IMR-90 (cell line): ENCODE measurements at regions not wholly inside any gene's neighbourhood (a gene's known extent, or its start where the extent isn't known, plus 50 kb on each side); places are given as distances from the start of the nearest gene placed in this dataset.

Experiments used
- ATAC-seq: fragments of 200-7000 bp; cut with Tn5 transposase; 2 replicates; pipeline ENCODE4 v1.9.1; 2020; ENCODE audit warnings: low read depth, mild to moderate bottlenecking, moderate library complexity
- BruUV-seq: library from RNA; stranded (reverse); fragments of 400-500 nt; replicated peaks from 2 replicates; lab custom pipeline; 2021; lab: Mats Ljungman, UMichigan
- CTCF ChIA-PET: fragments of 300-600 bp; formaldehyde crosslinking; extraction: SDS; loops from one replicate; lab custom pipeline; 2021; ENCODE audit warnings: antibody characterized with exemption; lab: Yijun Ruan, JAX
- POLR2A ChIA-PET: fragments of 300-600 bp; sonication (Branson Sonifier 250); formaldehyde crosslinking; loops from one replicate; lab custom pipeline; 2022; ENCODE audit warnings: antibody characterized with exemption; ENCODE audit not compliant: unreplicated experiment; lab: Charles Lee
- DNase-seq: peaks from one replicate; pipeline ENCODE4 v3.0.0; 2013
- H2AFZ ChIP-seq: replicated peaks from 2 replicates; pipeline ENCODE3; 2013; ENCODE audit warnings: low read length, mild to moderate bottlenecking; ENCODE audit not compliant: poor library complexity
- H2AK5ac ChIP-seq: 2 replicates; pipeline ENCODE4 v1.6.1; 2013; ENCODE audit warnings: low read depth, low read length, inconsistent platforms
- H2AK9ac ChIP-seq: replicated peaks from 2 replicates; pipeline ENCODE3; 2013; ENCODE audit warnings: mild to moderate bottlenecking, low read depth, low read length, moderate library complexity; ENCODE audit not compliant: poor library complexity
- H2BK120ac ChIP-seq: 2 replicates; pipeline ENCODE4 v1.6.1; 2013; ENCODE audit warnings: low read depth, low read length, inconsistent platforms
- H2BK15ac ChIP-seq: 3 replicates; pipeline ENCODE4 v1.6.1; 2013; ENCODE audit warnings: low read depth, low read length, inconsistent platforms
- H2BK20ac ChIP-seq: 2 replicates; pipeline ENCODE4 v1.6.1; 2013; ENCODE audit warnings: low read depth, mild to moderate bottlenecking, inconsistent platforms, low read length, moderate library complexity
- H2BK5ac ChIP-seq: 2 replicates; pipeline ENCODE4 v1.6.1; 2013; ENCODE audit warnings: mild to moderate bottlenecking, low read depth, low read length, inconsistent platforms; ENCODE audit not compliant: poor library complexity, severe bottlenecking
- H3K14ac ChIP-seq: replicated peaks from 2 replicates; pipeline ENCODE4 v1.6.1; 2013; ENCODE audit warnings: low read depth, low read length, inconsistent platforms
- H3K18ac ChIP-seq: 2 replicates; pipeline ENCODE4 v1.6.1; 2013; ENCODE audit warnings: low read depth, low read length, control low read depth
- H3K23ac ChIP-seq: 2 replicates; pipeline ENCODE4 v1.6.1; 2013; ENCODE audit warnings: low read depth, low read length, inconsistent platforms
- H3K27ac ChIP-seq: 2 replicates; pipeline ENCODE4 v1.5.1; 2013; ENCODE audit warnings: mild to moderate bottlenecking, control low read depth, low read length; ENCODE audit not compliant: insufficient read depth
- H3K27me3 ChIP-seq: 2 replicates; pipeline ENCODE4 v1.6.1; 2013; ENCODE audit warnings: low read length; ENCODE audit not compliant: control insufficient read depth, insufficient read depth
- H3K36me3 ChIP-seq: 2 replicates; pipeline ENCODE4 v1.6.1; 2013; ENCODE audit warnings: low read length, mixed read lengths; ENCODE audit not compliant: control insufficient read depth, insufficient read depth
- H3K4ac ChIP-seq: 2 replicates; pipeline ENCODE4 v1.6.1; 2013; ENCODE audit warnings: low read depth, low read length, inconsistent platforms
- H3K4me1 ChIP-seq: 2 replicates; pipeline ENCODE4 v1.6.1; 2013; ENCODE audit warnings: low read length, mixed read lengths; ENCODE audit not compliant: control insufficient read depth, insufficient read depth
- H3K4me2 ChIP-seq: 2 replicates; pipeline ENCODE4 v1.6.1; 2013; ENCODE audit warnings: low read depth, mild to moderate bottlenecking, control low read depth, low read length, moderate library complexity
- H3K4me3 ChIP-seq: 2 replicates; pipeline ENCODE4 v1.5.1; 2013; ENCODE audit warnings: low read depth, mild to moderate bottlenecking, control low read depth, low read length, moderate library complexity; ENCODE audit not compliant: insufficient read depth
- H3K56ac ChIP-seq: 2 replicates; pipeline ENCODE4 v1.6.1; 2013; ENCODE audit warnings: low read length, inconsistent platforms; ENCODE audit not compliant: insufficient read depth; ENCODE audit errors: extremely low read depth
- H3K79me1 ChIP-seq, 2 experiments: 2 replicates each; pipeline ENCODE4 v1.6.1; 2013; ENCODE audit warnings: low read length in 2 of 2, inconsistent platforms in 1 of 2, low read depth in 1 of 2
- H3K9ac ChIP-seq: 2 replicates; pipeline ENCODE4 v1.6.1; 2013; ENCODE audit warnings: low read depth, low read length, control low read depth
- H3K9me1 ChIP-seq: 2 replicates; pipeline ENCODE4 v1.6.1; 2013; ENCODE audit warnings: low read length, inconsistent platforms; ENCODE audit not compliant: insufficient read depth
- H3K9me3 ChIP-seq: 2 replicates; pipeline ENCODE4 v1.6.1; 2013; ENCODE audit warnings: low read length; ENCODE audit not compliant: control insufficient read depth, insufficient read depth
- H4K20me1 ChIP-seq: 2 replicates; pipeline ENCODE4 v1.6.1; 2013; ENCODE audit warnings: low read length, inconsistent platforms; ENCODE audit not compliant: insufficient read depth
- H4K5ac ChIP-seq: 2 replicates; pipeline ENCODE4 v1.6.1; 2013; ENCODE audit warnings: mild to moderate bottlenecking, low read depth, low read length, control low read depth
- H4K8ac ChIP-seq, 2 experiments: 2 replicates each; pipeline ENCODE4 v1.6.1; 2013; ENCODE audit warnings: low read depth in 2 of 2, low read length in 2 of 2, control low read depth in 1 of 2, inconsistent platforms in 1 of 2
- H4K91ac ChIP-seq: 2 replicates; pipeline ENCODE4 v1.6.1; 2013; ENCODE audit warnings: low read depth, low read length, inconsistent platforms; ENCODE audit not compliant: insufficient read depth
- ELK1 ChIP-seq: fragments of 150-350 bp; IDR thresholded peaks from 2 replicates; pipeline ENCODE4 v1.6.1; 2016; ENCODE audit warnings: low read depth, mild to moderate bottlenecking, low read length, moderate library complexity, borderline replicate concordance
- MXI1 ChIP-seq: IDR thresholded peaks from 2 replicates; pipeline ENCODE4 v1.6.1; 2012; ENCODE audit warnings: low read depth, mild to moderate bottlenecking, low read length, moderate library complexity, borderline replicate concordance
- POLR2A ChIP-seq: IDR thresholded peaks from 2 replicates; pipeline ENCODE4 v1.6.1; 2012; ENCODE audit warnings: mild to moderate bottlenecking, low read depth, low read length
- SMC3 ChIP-seq: fragments of 150-350 bp; IDR thresholded peaks from 2 replicates; pipeline ENCODE4 v1.6.1; 2016; ENCODE audit warnings: low read depth, mild to moderate bottlenecking, antibody characterized with exemption, low read length, moderate library complexity
- WGBS, 2 experiments: methylation state at CpG; one replicate each; pipeline versions ENCODE4 v1.1.5 to v1.1.7; 2013; ENCODE audit warnings: missing lambda C conversion rate in 2 of 2; ENCODE audit not compliant: insufficient read length in 1 of 2; ENCODE audit errors: extremely low coverage in 2 of 2; 5-methylcytosine and 5-hydroxymethylcytosine counted together
- dilution Hi-C: fragments of 300-500 bp; cut with HindIII; formaldehyde crosslinking; loops from one replicate; pipeline ENCODE4 v1.14.3; 2018; ENCODE audit warnings: low sequenced_read_pairs; ENCODE audit not compliant: unreplicated experiment
- in situ Hi-C: fragments of 300-500 bp; cut with MboI; formaldehyde crosslinking; loops from 3 replicates; pipeline ENCODE4 v1.14.3; 2019; ENCODE audit warnings: low sequenced_read_pairs, inconsistent platforms, mixed read lengths
- intact Hi-C: fragments of 100-400 bp; cut with micrococcal nuclease; formaldehyde crosslinking; loops from 2 replicates; pipeline ENCODE4 v1.10.0; 2022

DNA sequence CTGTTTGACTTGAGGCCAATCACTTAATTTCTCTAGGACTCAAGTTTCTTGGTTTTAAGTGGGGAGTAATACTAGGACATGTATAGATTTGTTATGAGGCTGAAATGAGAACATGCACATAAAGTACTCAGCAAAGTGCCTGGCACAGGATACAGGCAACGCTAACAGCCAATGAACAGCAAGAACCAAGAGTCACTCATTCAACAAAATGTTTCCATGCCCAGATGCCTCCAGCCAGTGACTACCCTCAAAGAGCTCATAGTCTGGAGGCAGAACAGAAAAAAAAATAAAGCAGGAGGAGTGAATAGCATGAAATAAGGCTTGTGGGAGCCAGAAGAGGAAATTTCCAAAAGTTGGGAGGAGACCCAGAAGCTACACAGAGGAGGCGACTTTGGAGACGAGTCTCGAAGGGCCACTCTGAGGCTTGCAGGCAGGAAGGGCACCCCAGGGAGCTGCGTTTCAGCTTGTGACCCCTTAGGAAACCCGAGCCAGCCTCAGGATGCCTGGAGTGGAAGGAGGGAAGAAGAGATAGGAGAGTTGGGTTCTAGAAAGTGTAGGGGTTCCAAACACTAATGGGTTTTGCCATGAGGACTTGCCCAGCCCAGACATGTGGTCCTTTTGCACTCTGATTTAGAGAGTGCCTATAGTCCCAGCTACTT is 70.0 kb downstream of the CXCL12 start:
- Histone ChIP-seq H3K9me1 (0 out of 2 replicates have a peak, but pooled peaks cover 6% of the 10 kb centered on the region), H3K4me1 (peaks cover 2% of the 10 kb centered on the region; the same call in 1 of the 2 replicates), H2AK9ac (no peak overlapping the region), H2AK5ac (no peak overlapping the region), H2BK15ac (no peak overlapping the region), H2BK20ac (no peak overlapping the region), H3K9ac (no peak overlapping the region), H3K79me1 (no peaks in the 10 kb centered on the region), H3K23ac (no peak overlapping the region), H3K4me3 (no peak overlapping the region), H3K14ac (no peak overlapping the region), H3K4me2 (no peak overlapping the region), H3K27me3 (peaks cover 8% of the 10 kb centered on the region), H3K36me3 (no peaks in the 10 kb centered on the region), H3K18ac (no peak overlapping the region), H3K9me3 (no peaks in the 10 kb centered on the region), H4K8ac (no peak overlapping the region), H4K5ac (no peak overlapping the region), H2AFZ (no peak overlapping the region), H2BK5ac (no peak overlapping the region), H4K20me1 (no peaks in the 10 kb centered on the region), H4K91ac (no peak overlapping the region), H3K56ac (no peak overlapping the region), H2BK120ac (no peak overlapping the region), H3K27ac (no peak overlapping the region), H3K4ac (no peak overlapping the region)
- CTCF ChIA-PET = no interaction called here
- intact Hi-C loops = no loop called here
- in situ Hi-C loops = loop anchor here (5.0 kb wide), 1 partner anchor 547 kb away; no protein-coding TSS in a partner anchor
- TF ChIP-seq MXI1 = no peak
- TF ChIP-seq SMC3 = no peak
- no peak for TF ChIP-seq ELK1
- no peak for TF ChIP-seq POLR2A
- WGBS, 2 experiments = 43% methylated on average over 2 of the region's 6 CpGs; no CpG with 5 or more reads in 1 of the 2 experiments
- dilution Hi-C loops = no loop called here
- no TSS peak for BruUV-seq
- no peak for DNase-seq
- no peak for ATAC-seq
- POLR2A ChIA-PET = no interaction called here
